Stimulated activated naive CD8-positive, alpha-beta T cell treated with anti-CD3 and anti-CD28 coated beads, Interleukin-15, Interleukin-2, amounts not matched to agents 100 U/mL and 50 U/mL, for 24 hours (primary cell): ENCODE measurements at regions not wholly inside any gene's neighbourhood (a gene's known extent, or its start where the extent isn't known, plus 50 kb on each side); places are given as distances from the start of the nearest gene placed in this dataset.
"Not testable (repeated sequence)": the region's sequence is repeated elsewhere in the genome, so short reads cannot be mapped to it uniquely, and the experiment has no call there.

Experiments used
- ATAC-seq: fragments of 150-1000 bp; cut with Tn5 transposase; one replicate; pipeline ENCODE4 v1.10.0; 2021
- DNase-seq: peaks from one replicate; pipeline ENCODE4 v3.0.0; 2021

DNA sequence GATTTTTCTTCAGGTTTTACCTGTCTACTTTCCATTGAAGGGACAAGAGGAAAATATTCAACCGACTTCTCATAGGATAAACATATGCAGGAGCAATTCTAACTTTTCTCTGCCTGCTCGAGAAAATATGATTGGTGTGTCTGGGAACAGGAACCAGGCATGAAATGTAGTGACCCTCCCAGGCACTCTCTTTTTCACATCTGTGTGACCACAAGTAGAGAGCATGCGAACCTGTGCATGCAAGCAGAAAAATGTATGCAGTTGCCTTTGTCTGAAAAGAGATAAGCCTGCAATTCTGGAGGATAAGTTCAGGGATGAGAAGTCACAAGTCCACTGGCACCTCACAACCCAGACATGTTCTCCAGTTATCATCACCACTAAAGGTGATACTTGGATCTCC lies 583.5 kb upstream of the FAT3 start:
- DNase-seq (no peak), ATAC-seq (no peak)

DNA sequence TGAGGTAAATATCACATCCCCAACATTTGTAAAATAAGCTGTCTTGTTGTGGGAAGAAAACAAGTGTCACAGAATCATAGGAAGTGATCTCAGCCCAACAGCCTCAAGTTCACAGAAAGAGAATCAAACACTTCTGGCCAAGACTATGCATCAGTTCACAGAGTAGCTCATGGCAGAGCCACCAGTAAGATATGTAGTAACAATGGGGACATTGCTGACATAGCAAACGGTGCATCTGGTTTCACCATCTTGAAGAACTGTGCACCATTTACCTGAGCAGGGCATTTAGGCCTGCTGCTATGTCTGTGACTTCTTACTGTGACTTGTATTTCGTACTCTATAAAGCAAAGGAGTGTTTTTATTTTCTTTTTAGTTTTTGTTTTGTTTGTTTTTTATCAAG lies 585.3 kb upstream of the FAT3 start:
- no peak for ATAC-seq
- DNase-seq: no peak

DNA sequence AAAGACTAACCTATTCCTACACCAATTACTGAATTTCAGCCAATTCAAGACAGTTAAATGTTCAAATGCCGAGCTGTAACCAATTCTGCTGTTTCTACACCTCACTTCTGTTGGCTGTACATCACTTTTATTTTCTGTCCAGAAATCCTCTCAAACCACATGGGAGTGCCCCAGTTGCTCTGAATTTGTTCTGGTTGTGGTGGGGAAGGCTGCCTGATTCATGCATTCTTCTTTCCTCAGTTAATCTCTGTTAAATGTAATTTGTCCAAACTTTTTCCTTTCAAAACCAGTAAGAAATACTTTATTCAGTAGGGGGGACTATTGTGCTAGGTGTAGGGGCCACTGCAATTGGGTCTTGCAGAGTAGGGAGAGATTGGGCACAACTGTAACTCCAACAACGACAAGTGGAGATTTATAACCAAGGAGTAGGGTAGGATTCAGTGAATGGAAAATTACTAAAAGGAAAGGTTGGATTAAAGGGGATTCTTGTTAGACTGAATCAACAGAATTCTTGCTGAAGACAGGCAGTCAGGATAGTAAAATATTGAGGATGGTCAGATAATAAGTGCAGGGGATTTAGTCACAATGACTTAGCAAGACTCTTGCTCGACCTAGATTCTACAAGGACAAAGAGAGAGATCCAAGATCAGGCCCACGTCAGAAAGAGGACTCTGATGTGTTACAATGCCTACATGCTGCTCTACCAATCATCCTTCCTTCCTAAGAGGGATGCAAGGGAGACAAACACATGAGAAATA lies 593.5 kb upstream of the FAT3 start:
- ATAC-seq (no peak), DNase-seq (no peak)

DNA sequence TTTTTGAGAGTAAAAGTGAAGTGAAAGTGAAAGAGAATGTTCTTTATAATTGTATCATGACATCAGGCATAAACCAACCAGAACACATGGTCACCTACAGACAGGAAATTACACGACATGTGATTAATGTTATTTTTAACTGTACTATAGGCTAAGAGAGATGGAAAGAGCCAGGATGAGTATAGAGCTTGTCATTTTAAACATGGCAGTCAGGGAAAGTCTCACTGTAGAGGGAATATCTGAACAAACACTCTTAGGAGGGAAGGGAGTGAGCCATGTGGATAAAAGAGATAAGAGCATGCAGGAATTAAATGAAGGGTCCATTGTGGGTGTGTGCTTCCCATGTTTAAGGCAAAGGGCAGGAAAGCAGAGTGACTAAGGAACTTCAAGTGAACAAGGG lies 599.1 kb upstream of the FAT3 start:
- no peak for DNase-seq
- ATAC-seq: no peak

DNA sequence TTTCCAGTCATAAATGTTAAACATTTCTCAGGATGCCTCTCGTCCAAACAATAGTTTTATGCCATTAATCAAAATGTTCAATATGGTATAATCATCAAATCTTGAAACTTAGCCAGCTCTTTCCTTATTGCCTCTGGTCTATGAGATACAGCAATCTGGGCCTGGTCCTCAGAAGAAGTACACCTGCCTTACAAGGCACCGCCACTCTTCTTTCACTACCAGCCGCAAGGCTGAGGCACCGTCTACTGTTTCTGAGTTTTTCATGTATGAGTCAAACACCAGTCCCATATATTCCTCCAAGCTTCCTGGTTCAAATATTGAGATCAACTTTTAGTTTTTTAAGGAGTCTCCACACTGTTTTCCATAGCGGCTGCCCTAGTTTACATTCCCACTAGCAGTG lies 600.6 kb upstream of the FAT3 start:
- no peak for DNase-seq
- no peak for ATAC-seq

DNA sequence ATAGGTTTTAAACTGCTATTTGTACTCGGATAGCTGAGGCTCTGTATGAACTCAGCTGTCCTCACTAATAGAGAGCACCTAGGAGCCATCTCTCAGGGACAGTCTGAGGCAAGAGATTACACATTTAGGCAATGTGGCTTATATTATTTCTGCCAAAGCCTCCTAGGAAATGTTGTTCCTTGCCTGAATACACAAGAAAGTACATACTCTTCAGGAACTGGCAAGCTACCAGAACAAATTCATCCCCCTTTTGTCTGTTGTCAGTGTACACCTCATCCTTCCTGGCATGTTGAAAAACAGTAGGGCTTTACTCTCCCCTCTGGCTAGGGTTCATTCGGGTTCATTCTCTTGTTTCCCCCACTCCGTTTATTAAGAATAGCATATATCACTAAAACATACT lies 615.9 kb upstream of the FAT3 start:
- DNase-seq: no peak
- ATAC-seq: no peak

DNA sequence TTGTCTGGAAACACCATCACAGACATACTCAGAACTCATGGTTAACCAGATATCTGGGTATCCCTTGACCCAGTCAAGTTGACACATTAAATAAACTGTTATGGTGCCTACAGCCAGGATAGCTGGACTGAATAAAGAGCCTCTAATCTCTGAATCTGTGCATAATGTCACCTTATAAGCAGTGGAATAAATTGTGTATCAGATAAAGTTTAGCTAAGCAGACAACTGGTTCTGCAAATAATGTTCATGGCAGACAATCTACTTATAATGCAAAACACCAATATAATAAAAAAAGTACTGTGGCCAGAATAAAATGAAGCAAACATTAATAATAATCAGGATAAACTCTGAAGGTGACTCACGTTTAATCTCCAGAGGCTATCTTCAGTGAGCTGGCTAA lies 628.5 kb upstream of the FAT3 start:
- DNase-seq: no peak
- ATAC-seq: no peak

DNA sequence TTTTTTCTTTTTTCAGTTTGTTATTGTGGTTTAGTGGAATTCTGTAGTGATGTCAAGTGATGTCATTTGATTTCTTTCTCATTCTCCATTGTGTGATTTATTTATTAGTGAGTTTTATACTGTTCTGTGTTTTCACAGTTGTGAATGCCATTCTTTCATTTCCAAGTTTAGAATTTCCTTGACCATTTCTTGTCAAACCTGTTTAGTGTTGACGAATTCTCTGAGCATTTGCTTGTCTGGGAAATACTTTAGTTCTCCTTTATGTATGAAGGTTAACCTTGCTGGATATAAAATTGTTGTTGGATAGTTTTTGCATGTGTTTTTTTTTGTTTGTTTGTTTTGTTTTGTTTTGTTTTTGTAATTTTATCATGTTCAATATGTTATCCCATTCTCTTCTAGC lies 633.6 kb upstream of the FAT3 start:
- no peak for DNase-seq
- ATAC-seq: no peak

DNA sequence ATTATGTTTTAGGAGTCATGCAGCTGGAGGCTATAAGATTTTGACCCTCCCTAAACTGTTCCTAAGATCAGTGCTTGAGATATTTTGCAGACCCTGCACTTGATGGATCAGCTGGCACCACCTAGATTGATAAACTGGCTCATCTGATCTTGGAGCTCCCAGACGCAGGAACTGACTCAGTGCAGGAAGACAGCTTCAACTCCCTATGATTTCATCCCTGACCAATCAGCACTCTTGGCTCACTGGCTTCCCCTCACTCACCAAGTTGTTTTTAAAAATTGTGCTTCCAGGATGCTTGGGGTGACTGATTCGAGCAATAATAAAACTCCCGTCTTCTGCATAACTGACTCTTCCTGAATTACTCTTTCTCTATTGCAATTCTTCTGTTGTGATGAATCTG lies 637.5 kb upstream of the FAT3 start:
- no peak for DNase-seq
- ATAC-seq: no peak

DNA sequence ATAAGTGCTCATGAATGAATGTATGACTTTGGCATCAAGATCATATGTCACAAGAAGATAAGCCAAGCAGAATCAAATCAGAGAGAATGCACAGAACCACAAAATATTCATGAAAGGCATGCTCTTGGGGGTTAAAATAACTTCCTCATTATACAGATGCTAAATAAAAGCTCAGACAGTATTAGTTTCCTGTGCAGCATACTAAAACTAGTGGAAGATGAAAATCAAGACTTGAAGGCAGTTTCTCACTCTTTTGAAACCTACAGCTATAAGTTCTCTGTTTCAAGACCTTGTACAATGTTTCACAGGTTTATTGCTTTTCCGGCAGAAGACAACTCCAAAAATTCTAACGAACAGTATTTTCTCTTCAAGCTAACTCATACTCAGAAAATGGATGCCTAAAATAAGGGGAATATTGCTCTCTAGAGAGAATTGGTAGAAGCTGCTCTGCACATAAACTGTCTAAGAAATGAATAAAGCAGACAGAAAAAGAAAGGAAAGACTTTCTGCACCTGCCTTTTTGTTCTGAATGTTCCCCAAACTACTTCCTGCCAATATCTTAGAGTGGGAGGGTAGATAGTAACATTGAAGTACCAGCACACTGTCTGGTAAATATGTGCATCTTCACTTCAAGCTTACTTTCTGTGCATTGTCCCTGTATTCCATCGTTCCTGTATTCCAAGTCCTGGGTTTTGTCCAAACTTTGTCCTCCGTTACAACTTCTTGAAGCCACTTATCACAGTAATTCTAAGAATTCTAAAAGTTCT lies 639.4 kb upstream of the FAT3 start:
- ATAC-seq (no peak), DNase-seq (no peak)

DNA sequence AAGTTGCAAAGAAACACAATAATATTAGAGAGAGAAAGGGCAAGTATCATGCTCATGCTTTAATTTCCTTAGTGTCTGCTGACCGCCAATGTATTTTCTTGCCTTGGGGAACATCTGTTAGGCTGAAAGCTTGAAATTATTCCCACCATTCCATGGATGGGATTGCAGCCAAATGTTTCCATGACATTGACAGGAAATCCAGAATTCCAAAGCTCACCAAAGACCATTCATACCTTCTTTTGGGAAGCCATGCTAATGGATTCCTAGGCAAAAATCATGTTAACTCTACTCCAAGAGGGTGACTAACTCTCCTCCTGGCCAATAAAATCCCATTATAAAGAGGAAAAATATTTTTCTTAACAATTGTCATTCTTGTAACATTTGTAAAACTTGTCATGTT lies 661.4 kb upstream of the FAT3 start:
- ATAC-seq: no peak
- DNase-seq: no peak

DNA sequence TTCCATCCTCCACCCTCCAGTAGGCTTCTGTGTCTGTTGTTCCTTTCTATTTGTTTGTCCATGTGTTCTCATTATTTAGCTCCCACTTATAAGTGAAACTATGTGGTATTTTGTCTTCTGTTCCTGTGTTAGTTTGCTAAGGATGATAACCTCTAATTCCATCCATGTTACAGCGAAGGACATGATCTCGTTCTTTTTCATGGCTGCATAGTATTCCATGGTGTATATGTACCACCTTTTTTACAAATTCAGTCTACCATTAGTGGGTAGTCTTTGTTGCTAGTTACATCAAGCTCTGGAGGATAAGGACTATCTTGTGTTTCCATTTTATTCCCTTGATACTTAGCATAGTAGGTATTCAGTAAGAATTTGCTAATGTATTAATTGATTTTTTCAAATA lies 664.2 kb upstream of the FAT3 start:
- DNase-seq (no peak), ATAC-seq (no peak)

DNA sequence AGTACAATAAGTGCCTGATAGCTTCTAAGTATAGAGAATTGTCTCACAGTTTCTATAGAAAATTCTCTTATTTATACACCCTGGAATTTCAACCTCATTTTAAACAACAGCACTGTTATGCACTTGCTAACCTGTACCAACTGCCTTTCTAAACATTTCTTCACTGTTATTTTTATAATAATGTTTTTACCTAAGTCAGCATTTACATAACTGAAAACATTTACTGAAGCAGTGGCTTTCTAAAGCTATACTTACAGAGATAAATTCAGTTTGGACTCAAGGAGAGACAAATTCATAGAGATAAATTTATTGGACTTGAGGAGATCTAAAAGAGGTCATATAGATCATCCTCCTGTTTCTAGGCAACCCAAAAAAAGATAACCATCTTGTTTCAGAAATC lies 686.6 kb upstream of the FAT3 start:
- ATAC-seq: no peak
- DNase-seq: no peak

DNA sequence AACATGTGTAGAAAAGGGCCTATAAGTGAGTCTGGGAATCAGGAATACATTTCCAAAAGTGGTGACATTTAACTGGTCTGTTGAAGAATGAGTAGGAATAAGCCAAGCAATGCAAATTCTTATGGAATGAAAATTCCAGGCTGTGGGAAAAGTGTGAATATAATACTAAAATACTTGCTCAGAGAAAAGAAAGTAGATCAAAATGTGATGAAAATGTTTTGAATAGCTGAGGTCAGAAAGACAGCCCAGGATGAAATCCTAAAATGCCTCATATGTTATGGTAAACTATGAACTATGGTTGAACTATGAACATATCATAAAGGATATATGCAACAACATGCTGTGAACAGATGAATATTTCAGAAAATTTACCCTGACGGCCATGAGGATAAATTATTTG lies 688.3 kb upstream of the FAT3 start:
- ATAC-seq (no peak), DNase-seq (no peak)

DNA sequence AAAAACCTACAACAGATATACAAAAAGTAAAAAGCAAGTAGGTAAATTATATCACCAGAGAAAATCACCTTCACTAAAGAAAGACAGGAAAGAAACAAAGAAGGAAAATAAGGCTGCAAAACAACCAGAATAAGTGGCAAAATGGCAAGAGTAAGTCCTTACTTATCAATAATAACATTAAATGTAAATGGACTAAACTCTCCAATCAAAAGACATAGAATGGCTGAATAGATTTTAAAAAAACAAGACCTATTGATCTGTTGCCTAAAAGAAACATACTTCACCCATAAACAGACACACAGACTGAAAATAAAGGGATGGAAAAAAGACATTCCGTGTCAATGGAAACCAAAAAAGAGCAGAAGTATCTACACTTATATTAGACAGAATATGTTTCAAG lies 695.7 kb upstream of the FAT3 start:
- no peak for ATAC-seq

DNA sequence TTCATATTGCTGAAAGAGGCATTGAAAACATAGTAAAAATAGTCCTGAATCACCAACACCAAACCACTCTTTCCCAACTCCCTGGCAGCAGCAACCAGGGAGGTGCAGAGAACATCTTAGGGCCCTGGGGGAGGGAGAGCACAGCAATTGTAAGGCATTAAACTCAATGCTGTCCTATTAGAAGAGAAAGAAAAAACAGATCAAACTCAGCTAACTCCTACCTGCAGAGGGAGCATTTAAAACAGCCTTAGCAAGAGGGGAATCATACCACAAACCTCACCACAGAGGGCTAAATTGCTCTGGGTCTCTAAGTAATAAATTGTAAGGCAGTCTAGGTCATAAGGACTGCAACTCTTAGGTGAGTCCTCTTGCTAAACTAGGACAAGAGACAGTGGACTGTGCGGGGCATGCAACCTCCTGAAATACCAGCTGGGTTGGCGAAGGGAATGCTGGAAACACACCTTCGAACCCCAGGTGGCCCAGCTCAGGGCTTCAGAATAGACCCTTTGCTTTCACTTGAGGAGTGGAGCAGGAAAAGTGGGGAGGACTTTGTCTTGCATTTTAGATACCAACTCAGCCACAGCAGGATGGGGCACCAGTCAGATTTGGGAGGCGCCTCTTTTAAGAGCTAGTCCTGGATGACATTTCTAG lies 697.1 kb upstream of the FAT3 start:
- ATAC-seq (no peak), DNase-seq (no peak)

More for the DNA sequence above, 695.7 kb upstream of the FAT3 start:
- DNase-seq: no peak

DNA sequence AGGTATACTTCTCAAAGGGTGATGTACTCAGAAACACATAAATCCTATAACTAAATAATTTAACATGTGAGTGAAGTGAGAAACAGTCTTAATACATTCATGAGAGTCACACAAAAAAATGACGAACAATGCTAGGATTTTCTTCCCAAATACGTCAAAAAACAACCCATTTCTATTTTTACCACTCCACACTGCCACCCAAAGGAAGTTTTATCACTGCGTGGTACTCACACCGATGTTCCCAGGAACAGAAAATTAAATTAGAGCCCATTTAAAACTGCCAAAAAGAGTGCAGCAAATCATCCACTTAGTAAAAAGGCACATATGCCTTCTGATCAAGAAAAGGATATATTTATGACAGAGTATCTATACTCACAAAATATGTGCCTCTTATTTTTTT lies 710.9 kb upstream of the FAT3 start:
- no peak for DNase-seq
- ATAC-seq: no peak

DNA sequence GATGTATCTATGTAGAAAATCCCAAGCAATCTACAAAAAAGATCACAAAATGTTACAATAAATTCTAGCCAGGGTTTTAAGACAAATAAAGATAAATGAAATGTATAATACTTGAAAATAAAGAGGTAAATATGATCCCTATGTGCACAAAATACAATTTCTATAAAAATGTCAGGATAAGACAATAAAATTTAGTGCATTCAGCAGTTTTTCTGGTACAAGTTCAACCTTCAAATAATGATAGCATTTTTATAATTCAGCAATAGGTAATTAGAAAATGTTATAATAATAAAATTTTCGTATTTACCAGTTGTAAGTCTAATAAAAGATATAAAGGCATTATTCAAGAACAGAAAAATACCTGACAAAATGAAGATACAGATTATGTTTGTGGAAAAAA lies 726.8 kb upstream of the FAT3 start:
- no peak for ATAC-seq
- no peak for DNase-seq

DNA sequence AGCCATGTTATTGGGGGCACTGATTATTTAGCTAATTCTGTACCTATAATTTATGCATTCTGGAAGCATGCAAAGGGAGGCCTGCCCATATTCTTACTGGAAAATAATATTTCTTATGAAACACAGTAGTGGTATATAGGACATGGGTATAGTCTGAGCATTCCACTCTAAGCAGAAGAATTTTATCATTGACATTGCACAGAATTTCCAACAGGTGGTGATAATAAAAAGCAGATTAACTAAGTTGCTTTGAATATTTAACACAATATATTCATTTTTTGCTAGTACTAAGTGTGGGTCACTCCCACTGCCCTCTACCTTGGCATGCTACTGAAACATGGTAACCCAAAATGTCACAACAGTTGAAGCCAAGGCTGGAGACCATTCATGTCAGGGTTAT lies 728.8 kb upstream of the FAT3 start:
- no peak for DNase-seq

DNA sequence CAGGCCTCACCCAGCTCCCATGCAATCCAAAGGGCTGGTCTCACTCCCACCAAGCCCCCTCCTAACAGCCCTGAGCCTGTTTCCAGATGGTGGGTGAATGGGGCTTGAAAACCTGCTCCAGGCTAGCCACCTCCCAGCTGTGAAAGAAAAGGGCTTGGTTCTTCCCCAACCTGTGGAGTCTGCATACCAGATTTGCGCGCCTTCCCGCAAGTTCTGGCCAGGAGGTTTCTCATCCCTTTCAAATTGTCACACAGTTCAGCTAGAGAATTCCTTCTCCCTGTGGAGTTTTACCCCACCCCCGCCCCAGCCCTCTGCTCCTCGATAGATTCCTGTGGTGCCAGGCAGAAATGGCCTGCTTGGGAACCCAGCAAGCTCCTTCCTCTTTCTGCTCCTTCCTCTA lies 734.6 kb upstream of the FAT3 start:
- no peak for ATAC-seq
- no peak for DNase-seq

More for the DNA sequence above, 728.8 kb upstream of the FAT3 start:
- ATAC-seq: no peak

DNA sequence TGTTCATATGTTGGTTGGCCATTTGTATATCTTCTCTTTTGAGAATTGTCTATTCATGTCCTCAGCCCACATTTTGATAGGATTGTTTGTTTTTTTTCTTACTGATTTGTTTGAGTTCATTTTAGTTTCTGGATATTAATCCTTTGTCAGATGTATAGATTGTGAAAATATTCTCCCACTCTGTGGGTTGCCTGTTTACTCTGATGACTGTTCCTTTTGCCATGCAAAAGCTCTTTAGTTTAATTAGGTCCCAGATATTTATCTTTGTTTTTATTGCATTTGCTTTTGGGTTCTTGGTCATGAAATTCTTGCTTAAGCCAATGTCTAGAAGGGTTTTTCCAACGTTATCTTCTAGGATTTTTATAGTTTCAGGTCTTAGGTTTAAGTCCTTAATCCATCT lies 740.7 kb upstream of the FAT3 start:
- not testable (repeated sequence) for ATAC-seq, DNase-seq

DNA sequence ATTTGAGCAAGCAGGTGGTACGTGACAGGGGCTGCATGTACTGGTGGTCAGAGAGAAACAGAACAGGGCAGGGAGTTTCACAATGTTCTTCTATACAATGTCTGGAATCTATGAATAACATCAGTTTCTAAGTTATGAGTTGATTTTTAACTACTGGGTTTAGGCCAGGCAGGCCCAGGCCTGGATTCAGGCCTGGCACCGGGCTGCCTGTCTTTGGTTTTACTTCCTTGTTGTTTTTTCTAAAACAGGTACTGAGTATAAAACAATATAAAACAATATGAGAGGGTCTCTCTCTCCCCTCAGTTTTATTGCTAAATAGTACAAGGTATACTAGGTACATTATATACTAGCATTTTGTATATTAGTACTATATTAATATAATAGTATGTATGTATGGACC lies 742.7 kb upstream of the FAT3 start:
- ATAC-seq, DNase-seq: not testable (repeated sequence)

DNA sequence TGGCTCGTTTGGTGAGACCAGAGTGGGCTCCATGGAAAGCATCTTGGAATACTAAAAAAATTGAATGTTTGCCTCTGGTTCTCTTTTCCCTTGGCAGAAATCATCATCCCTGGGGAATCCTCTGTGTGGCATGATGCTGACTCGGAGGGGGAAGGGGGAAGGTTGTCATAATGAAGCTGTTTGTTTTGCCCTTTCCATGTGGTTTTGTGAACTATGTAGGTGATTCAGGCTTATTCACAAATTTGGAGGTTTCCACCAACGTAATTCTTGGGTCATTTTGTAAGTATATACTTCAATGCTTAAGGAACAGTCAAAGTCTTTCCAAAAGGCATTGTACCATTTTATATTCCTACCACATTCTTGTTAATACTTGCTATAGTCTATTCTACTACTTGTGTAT lies 754.0 kb upstream of the FAT3 start:
- DNase-seq: no peak
- ATAC-seq: no peak

DNA sequence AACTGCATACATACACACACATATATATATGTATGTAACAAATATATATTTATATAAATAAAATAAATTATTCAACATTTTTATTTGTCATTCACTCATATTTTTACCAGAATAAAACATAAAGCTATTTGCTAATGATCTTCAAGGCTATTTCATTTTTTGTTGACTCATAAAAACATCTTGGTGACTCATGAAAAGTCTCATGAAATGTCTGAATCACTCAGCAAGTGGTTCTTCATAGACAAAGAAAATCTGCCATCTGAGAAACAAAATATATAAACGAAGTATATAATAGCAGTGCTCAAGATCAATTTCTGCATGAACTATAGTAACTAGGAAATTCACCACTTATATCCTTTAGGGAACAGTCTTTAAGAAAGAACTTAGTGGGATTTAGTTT lies 764.8 kb upstream of the FAT3 start:
- DNase-seq (no peak), ATAC-seq (no peak)
